ENCODE measurements at regions not wholly inside any gene's neighbourhood (a gene's known extent, or its start where the extent isn't known, plus 50 kb on each side); places are given as distances from the start of the nearest gene placed in this dataset.

- TF ChIP-seq, protein P1, sequence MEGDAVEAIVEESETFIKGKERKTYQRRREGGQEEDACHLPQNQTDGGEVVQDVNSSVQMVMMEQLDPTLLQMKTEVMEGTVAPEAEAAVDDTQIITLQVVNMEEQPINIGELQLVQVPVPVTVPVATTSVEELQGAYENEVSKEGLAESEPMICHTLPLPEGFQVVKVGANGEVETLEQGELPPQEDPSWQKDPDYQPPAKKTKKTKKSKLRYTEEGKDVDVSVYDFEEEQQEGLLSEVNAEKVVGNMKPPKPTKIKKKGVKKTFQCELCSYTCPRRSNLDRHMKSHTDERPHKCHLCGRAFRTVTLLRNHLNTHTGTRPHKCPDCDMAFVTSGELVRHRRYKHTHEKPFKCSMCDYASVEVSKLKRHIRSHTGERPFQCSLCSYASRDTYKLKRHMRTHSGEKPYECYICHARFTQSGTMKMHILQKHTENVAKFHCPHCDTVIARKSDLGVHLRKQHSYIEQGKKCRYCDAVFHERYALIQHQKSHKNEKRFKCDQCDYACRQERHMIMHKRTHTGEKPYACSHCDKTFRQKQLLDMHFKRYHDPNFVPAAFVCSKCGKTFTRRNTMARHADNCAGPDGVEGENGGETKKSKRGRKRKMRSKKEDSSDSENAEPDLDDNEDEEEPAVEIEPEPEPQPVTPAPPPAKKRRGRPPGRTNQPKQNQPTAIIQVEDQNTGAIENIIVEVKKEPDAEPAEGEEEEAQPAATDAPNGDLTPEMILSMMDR (IDR thresholded peaks at IDR 0.05; ENCODE audit: control extremely low read depth, extremely low read depth, low read depth, missing control alignments), result no peak
- no peak for DNase-seq (ENCODE audit: extremely low spot score)
- CTCF ChIA-PET, result no interaction called here
- POLR2A ChIA-PET, result no interaction called here
These were observed 208.4 kb downstream of the IRF8 start for GRCh38 chr16:86107215-86107825.

DNA sequence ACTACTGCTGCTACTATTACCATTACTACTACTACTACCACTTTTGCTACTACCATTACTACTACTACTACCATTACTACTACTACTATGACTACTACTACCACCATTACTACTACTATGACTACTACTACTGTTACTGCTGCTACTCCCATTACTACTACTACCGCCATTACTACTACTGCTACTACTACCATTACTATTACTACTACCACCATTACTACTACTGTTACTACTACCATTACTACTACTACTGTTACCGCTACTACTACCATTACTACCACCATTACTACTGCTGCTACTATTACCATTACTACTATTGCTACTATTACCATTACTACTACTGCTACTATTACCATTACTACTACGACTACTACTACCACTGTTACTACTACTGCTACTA is 209.1 kb downstream of the IRF8 start:
- DNase-seq (ENCODE audit: extremely low spot score), result no peak
- TF ChIP-seq, protein P1 (IDR thresholded peaks at IDR 0.05; ENCODE audit: control extremely low read depth, extremely low read depth, low read depth, missing control alignments), result no peak
- CTCF ChIA-PET, result no interaction called here
- POLR2A ChIA-PET, result no interaction called here

DNA sequence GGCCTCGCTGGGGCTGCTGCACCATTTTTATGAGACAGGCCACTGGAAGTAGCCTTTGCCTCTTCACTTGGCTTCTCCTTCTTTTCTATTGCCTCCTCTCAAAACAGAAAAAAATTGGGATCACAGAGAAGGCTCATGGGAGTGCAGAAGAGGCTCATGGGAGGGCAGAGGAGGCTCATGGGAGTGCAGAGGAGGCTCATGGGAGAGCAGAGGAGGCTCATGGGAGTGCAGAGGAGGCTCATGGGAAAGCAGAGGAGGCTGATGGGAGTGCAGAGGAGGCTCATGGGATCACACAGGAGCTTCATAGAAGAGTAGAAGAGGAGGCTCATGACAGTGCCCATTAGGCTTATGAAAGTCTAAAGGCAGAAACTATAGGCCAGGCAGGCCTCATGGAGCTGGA is 211.2 kb downstream of the IRF8 start:
- POLR2A ChIA-PET, result no interaction called here
- CTCF ChIA-PET, result interaction anchor here (1.8 kb wide), 1 partner anchor 10 kb away, joined by 5 read pairs; no protein-coding TSS in a partner anchor
- TF ChIP-seq, protein P1 (IDR thresholded peaks at IDR 0.05; ENCODE audit: control extremely low read depth, extremely low read depth, low read depth, missing control alignments), result no peak
- no peak for DNase-seq (ENCODE audit: extremely low spot score)

GRCh38 chr16:86110726-86111125 is 211.8 kb downstream of the IRF8 start:
- TF ChIP-seq, protein P1 (IDR thresholded peaks at IDR 0.05; ENCODE audit: control extremely low read depth, extremely low read depth, low read depth, missing control alignments), result no peak
- ChIA-PET POLR2A (no interaction called here), CTCF (interaction anchor here (1.8 kb wide), 1 partner anchor 10 kb away, joined by 5 read pairs; no protein-coding TSS in a partner anchor)
- no peak for DNase-seq (ENCODE audit: extremely low spot score)

DNA sequence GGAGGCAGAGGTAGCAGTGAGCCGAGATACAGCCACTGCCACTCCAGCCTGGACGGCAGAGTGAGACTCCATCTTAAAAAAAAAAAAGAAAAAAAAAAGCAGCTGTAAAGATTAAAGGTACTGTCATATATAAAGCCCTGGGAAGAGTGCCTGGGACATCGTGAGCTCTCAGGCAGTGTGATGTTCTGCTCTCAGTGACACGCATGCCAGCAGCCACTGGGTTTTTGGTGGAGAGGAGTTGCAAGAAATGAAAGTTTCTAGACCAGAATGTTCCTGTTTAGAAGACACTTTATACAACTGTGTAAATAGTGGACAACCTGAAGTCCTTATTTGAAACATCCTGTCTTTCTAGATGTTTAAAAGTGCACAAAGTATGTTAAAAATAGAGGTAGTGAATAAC is 213.2 kb downstream of the IRF8 start:
- no peak for DNase-seq (ENCODE audit: extremely low spot score)
- ChIA-PET CTCF (interaction anchor here (1.8 kb wide), 1 partner anchor 8 kb away, joined by 5 read pairs; no protein-coding TSS in a partner anchor), POLR2A (no interaction called here)
- TF ChIP-seq, protein P1 (IDR thresholded peaks at IDR 0.05; ENCODE audit: control extremely low read depth, extremely low read depth, low read depth, missing control alignments), result no peak

- ChIA-PET CTCF (no interaction called here), POLR2A (no interaction called here)
- TF ChIP-seq, protein P1 (IDR thresholded peaks at IDR 0.05; ENCODE audit: control extremely low read depth, extremely low read depth, low read depth, missing control alignments), result no peak
- DNase-seq (ENCODE audit: extremely low spot score), result no peak
These were observed 218.3 kb downstream of the IRF8 start for GRCh38 chr16:86117235-86117634.
